ENCODE measurements at regions not wholly inside any gene's neighbourhood (a gene's known extent, or its start where the extent isn't known, plus 50 kb on each side); places are given as distances from the start of the nearest gene placed in this dataset.

DNA sequence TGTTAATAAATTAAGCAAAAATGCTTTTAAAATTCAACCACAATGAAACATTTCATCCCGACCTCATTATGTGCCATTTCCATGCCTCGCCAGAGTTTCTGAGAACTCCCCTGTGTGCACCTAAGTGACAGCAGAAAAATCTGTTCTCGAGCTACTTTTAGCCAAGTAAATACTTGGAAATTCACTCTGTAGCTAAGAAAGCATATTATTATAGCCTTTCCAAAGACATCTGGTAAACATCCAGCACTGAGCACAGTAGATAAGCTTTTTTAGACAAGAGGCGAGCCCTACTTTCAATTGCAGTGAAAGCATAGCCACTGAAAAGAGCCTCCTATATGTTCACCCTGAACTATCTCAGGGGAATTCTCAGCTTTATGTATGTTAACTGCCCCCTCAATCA is 242.8 kb upstream of the PSMD7 start:
- Histone ChIP-seq H3K36me3 (ENCODE audit: insufficient read depth, low read length) (no peaks in the 10 kb centered on the region), H3K4me2 (ENCODE audit: low read length) (no peak overlapping the region), H3K27me3 (ENCODE audit: control insufficient read depth, insufficient read depth, low read length) (no peaks in the 10 kb centered on the region), H3K4me3 (ENCODE audit: low read length) (no peak overlapping the region), H3K9me3 (replicated peaks; ENCODE audit: low read length) (no peaks in the 10 kb centered on the region), H3K9ac (ENCODE audit: low read depth, low read length) (no peak overlapping the region), H3K4me1 (ENCODE audit: control insufficient read depth, insufficient read depth, low read length) (no peaks in the 10 kb centered on the region)

DNA sequence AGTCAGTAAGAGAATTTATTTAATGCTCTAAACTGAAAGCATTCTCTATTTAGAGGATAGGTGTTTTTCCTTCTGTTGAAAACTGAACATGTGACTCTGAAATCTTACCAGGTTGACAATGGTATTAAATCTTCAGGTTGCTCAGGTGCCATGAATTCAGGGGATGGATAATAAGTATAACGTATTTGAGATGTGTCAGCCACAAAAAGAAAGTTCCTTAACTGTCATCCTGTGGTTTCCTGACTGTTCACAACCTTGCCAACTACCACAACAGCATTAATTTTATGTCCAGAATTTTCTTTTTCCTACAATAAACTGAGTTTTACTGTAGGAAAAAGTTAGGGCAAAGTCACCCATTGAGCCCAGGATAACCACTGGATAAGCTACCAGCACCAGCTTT is 243.3 kb upstream of the PSMD7 start:
- no peaks in the 10 kb centered on the region for H3K36me3 ChIP-seq (ENCODE audit: insufficient read depth, low read length)
- H3K9me3 ChIP-seq (replicated peaks; ENCODE audit: low read length), result no peaks in the 10 kb centered on the region
- no peaks in the 10 kb centered on the region for H3K27me3 ChIP-seq (ENCODE audit: control insufficient read depth, insufficient read depth, low read length)
- H3K4me2 ChIP-seq (ENCODE audit: low read length), result no peak overlapping the region
- no peak overlapping the region for H3K9ac ChIP-seq (ENCODE audit: low read depth, low read length)
- no peaks in the 10 kb centered on the region for H3K4me1 ChIP-seq (ENCODE audit: control insufficient read depth, insufficient read depth, low read length)
- no peak overlapping the region for H3K4me3 ChIP-seq (ENCODE audit: low read length)

DNA sequence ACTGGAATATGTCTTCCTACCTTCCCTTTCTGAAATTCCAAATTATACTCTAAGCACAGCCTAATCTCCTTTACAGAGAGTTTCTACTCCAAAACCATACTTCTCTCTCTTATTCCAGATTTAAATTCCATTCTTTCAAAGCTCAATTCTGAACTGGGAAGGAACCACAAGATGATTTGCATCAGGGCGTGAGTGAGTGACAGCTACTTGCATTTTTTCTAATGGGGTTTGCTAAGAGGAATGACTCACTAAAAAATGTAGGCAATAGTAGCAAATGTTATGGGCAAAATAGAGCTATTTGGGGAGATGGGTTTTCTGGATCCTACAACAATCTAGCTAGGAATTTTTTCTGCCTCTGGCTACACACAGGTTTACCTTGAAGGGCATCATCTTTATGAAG is 244.6 kb upstream of the PSMD7 start:
- no peak overlapping the region for H3K4me3 ChIP-seq (ENCODE audit: low read length)
- H3K9me3 ChIP-seq (replicated peaks; ENCODE audit: low read length), result no peaks in the 10 kb centered on the region
- H3K9ac ChIP-seq (ENCODE audit: low read depth, low read length), result no peak overlapping the region
- no peaks in the 10 kb centered on the region for H3K36me3 ChIP-seq (ENCODE audit: insufficient read depth, low read length)
- H3K4me1 ChIP-seq (ENCODE audit: control insufficient read depth, insufficient read depth, low read length), result no peaks in the 10 kb centered on the region
- no peaks in the 10 kb centered on the region for H3K27me3 ChIP-seq (ENCODE audit: control insufficient read depth, insufficient read depth, low read length)
- H3K4me2 ChIP-seq (ENCODE audit: low read length), result no peak overlapping the region

DNA sequence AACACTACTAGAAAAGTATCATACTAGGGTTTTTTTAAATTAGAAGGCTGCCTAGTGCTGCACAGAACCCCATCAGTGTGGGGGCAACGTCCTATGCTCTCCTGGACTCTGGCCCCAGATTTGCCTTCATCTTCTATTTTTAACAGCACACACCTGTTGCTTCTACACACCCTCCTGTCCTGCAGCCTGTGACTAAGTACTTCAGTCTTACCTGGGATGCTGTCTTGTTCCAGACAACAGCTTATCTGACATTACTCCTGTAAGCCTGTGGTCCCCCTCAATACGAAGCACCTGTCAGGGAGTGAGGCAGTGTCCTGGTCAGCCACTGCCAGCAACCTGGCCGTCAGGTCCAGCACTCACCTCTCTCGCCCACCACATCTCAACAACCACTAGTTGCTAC is 247.6 kb upstream of the PSMD7 start:
- H3K9me3 ChIP-seq (replicated peaks; ENCODE audit: low read length), result no peaks in the 10 kb centered on the region
- H3K27me3 ChIP-seq (ENCODE audit: control insufficient read depth, insufficient read depth, low read length), result no peaks in the 10 kb centered on the region
- no peak overlapping the region for H3K9ac ChIP-seq (ENCODE audit: low read depth, low read length)
- H3K4me1 ChIP-seq (ENCODE audit: control insufficient read depth, insufficient read depth, low read length), result no peaks in the 10 kb centered on the region
- H3K4me2 ChIP-seq (ENCODE audit: low read length), result no peak overlapping the region
- no peaks in the 10 kb centered on the region for H3K36me3 ChIP-seq (ENCODE audit: insufficient read depth, low read length)
- no peak overlapping the region for H3K4me3 ChIP-seq (ENCODE audit: low read length)

DNA sequence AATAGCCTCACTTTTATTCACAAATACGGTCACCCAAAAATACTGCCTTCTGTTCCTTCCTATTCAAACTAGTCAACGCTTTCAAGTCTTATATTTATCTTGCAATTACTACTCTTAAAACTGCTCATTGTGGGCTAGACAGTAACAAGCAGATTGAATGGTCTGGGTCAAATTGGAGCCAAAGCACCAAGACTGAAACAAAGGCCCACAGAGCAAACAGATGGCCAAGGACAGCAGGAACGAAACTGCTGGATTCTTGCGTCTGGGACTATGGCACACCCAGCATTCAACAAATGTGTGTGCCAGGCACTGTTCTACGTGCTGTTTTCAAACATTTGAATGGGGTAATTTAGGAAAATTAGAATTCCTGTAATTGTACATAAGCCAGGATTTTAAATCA is 250.1 kb upstream of the PSMD7 start:
- no peak overlapping the region for H3K4me3 ChIP-seq (ENCODE audit: low read length)
- no peak overlapping the region for H3K4me2 ChIP-seq (ENCODE audit: low read length)
- no peaks in the 10 kb centered on the region for H3K4me1 ChIP-seq (ENCODE audit: control insufficient read depth, insufficient read depth, low read length)
- no peaks in the 10 kb centered on the region for H3K27me3 ChIP-seq (ENCODE audit: control insufficient read depth, insufficient read depth, low read length)
- no peak overlapping the region for H3K9ac ChIP-seq (ENCODE audit: low read depth, low read length)
- H3K36me3 ChIP-seq (ENCODE audit: insufficient read depth, low read length), result no peaks in the 10 kb centered on the region
- no peaks in the 10 kb centered on the region for H3K9me3 ChIP-seq (replicated peaks; ENCODE audit: low read length)

DNA sequence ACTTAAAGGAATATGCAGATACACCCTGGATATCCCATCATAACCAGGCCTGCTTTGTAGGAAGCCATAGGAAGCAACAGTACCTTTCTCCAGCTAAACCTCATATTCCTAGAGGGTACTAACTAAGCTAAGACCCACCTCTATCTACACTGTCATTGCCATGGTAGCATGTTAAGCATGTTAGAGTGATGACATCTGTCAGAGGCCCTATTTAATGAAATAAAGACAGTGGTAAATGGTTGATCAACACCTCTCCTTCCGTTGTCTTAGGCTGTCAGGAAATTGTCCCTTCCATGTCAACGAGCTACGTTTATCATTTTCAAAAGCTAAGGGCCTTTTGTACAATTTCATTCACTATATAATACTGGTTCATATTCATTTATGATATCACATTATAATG is 251.1 kb upstream of the PSMD7 start:
- no peak overlapping the region for H3K4me3 ChIP-seq (ENCODE audit: low read length)
- no peaks in the 10 kb centered on the region for H3K9me3 ChIP-seq (replicated peaks; ENCODE audit: low read length)
- H3K36me3 ChIP-seq (ENCODE audit: insufficient read depth, low read length), result no peaks in the 10 kb centered on the region
- no peak overlapping the region for H3K4me2 ChIP-seq (ENCODE audit: low read length)
- no peaks in the 10 kb centered on the region for H3K4me1 ChIP-seq (ENCODE audit: control insufficient read depth, insufficient read depth, low read length)
- no peak overlapping the region for H3K9ac ChIP-seq (ENCODE audit: low read depth, low read length)
- H3K27me3 ChIP-seq (ENCODE audit: control insufficient read depth, insufficient read depth, low read length), result no peaks in the 10 kb centered on the region

DNA sequence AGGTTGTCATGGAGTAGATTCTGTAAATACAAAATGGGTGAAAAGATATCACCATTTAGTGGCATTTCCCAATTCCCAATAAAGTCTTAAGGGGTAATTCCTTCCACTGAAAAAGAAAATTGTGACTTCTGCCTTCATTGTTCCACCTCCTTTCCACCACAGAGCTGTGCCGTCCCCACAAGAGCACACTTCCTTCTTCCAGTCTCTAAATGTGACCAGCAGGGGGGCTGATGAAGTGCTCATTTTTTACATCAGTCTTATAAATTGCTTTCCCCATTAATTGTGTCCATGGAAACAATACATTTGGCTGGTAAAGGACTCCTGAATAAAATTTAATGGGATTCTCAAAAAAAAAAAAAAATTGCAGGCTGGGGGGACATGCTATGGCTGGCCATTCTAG is 260.8 kb upstream of the PSMD7 start:
- no peak overlapping the region for H3K9ac ChIP-seq (ENCODE audit: low read depth, low read length)
- H3K4me2 ChIP-seq (ENCODE audit: low read length), result no peak overlapping the region
- no peaks in the 10 kb centered on the region for H3K4me1 ChIP-seq (ENCODE audit: control insufficient read depth, insufficient read depth, low read length)
- no peak overlapping the region for H3K4me3 ChIP-seq (ENCODE audit: low read length)
- H3K36me3 ChIP-seq (ENCODE audit: insufficient read depth, low read length), result no peaks in the 10 kb centered on the region
- no peaks in the 10 kb centered on the region for H3K9me3 ChIP-seq (replicated peaks; ENCODE audit: low read length)
- H3K27me3 ChIP-seq (ENCODE audit: control insufficient read depth, insufficient read depth, low read length), result no peaks in the 10 kb centered on the region

DNA sequence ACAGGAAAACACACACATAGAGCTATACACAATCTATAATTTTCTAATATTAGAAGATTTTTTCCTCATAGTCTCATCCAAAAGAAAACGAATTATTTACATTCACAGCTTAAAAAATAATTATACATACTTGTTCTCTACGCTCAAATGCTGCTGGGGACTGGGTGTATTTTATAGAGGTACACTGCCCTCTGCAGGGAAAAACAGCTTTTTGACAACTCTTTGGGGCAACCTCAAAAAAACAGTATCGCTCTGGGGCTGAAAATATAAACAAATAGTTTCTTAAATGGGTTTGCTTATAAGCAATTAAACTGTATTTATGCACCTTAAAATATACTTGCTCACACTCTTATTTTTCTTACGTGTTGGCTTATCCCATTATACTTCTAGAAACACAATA is 261.8 kb upstream of the PSMD7 start:
- no peaks in the 10 kb centered on the region for H3K27me3 ChIP-seq (ENCODE audit: control insufficient read depth, insufficient read depth, low read length)
- H3K4me2 ChIP-seq (ENCODE audit: low read length), result no peak overlapping the region
- H3K4me3 ChIP-seq (ENCODE audit: low read length), result no peak overlapping the region
- no peak overlapping the region for H3K9ac ChIP-seq (ENCODE audit: low read depth, low read length)
- H3K36me3 ChIP-seq (ENCODE audit: insufficient read depth, low read length), result no peaks in the 10 kb centered on the region
- no peaks in the 10 kb centered on the region for H3K4me1 ChIP-seq (ENCODE audit: control insufficient read depth, insufficient read depth, low read length)
- H3K9me3 ChIP-seq (replicated peaks; ENCODE audit: low read length), result no peaks in the 10 kb centered on the region

DNA sequence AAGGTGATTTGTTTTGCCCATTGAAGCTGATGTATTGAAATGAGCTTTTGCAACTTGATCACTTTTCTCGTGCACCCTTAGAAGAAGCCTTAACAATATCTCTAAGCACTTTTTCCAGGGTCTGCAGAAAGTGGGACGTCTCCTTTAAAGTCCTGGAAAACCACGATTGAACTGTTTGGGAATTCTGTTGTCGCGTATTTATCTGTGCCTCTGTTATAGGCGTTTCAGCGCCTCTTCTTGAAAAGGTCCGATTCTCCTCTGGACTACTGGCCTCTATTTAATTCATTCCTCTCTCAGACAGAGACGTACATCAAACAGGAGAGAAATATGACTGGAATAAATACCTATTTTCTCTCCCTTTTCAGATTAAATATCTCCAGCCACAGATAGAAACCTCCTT is 262.4 kb upstream of the PSMD7 start:
- H3K9me3 ChIP-seq (replicated peaks; ENCODE audit: low read length), result no peaks in the 10 kb centered on the region
- H3K27me3 ChIP-seq (ENCODE audit: control insufficient read depth, insufficient read depth, low read length), result no peaks in the 10 kb centered on the region
- no peaks in the 10 kb centered on the region for H3K36me3 ChIP-seq (ENCODE audit: insufficient read depth, low read length)
- H3K4me1 ChIP-seq (ENCODE audit: control insufficient read depth, insufficient read depth, low read length), result no peaks in the 10 kb centered on the region
- H3K4me3 ChIP-seq (ENCODE audit: low read length), result no peak overlapping the region
- no peak overlapping the region for H3K9ac ChIP-seq (ENCODE audit: low read depth, low read length)
- H3K4me2 ChIP-seq (ENCODE audit: low read length), result no peak overlapping the region

DNA sequence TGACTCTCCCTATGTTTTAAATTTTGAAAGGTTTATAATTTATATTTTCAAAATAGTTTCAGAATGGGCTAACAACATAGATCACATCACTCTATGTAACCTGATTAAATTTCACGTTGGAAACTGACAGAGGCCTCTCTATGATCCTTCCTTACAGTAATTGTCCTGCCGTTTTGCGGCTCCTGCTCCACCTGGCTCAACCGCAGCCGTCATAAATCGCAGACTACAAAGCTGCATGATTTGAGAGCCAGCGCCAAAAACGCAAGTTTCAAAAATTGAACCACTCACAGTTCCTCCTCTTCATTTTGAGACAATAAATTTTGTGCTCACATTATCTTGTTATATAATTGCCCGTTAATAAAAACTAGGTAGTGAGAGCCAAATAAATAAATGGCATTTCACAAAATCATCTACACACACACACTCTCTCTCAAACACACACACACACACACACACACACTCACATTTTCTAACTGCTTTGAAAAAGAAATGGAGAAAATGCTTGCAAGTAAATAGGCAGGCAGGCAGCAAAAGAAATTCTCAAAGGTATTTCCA is 263.1 kb upstream of the PSMD7 start:
- no peaks in the 10 kb centered on the region for H3K36me3 ChIP-seq (ENCODE audit: insufficient read depth, low read length)
- no peaks in the 10 kb centered on the region for H3K9me3 ChIP-seq (replicated peaks; ENCODE audit: low read length)
- H3K9ac ChIP-seq (ENCODE audit: low read depth, low read length), result no peak overlapping the region
- no peaks in the 10 kb centered on the region for H3K27me3 ChIP-seq (ENCODE audit: control insufficient read depth, insufficient read depth, low read length)
- H3K4me1 ChIP-seq (ENCODE audit: control insufficient read depth, insufficient read depth, low read length), result no peaks in the 10 kb centered on the region
- no peak overlapping the region for H3K4me3 ChIP-seq (ENCODE audit: low read length)
- no peak overlapping the region for H3K4me2 ChIP-seq (ENCODE audit: low read length)

DNA sequence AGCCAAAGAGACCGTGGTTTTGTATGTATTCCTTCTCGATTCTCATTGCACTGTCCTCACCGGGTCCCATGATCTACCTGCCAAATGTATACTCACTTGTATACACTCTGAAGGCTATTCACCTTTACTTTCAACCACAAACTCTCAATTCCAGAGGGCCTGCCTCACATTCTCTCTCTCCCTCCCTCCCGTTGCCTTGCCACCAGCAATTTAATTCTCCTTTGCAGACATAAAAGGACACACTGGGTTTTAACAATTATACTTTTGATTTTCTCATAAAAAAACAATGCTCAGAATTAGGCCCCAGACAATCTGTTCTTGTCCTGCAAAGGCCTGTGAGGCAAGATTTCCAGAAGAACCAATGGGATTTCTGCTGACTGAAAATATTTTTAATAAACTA is 265.1 kb upstream of the PSMD7 start:
- no peak overlapping the region for H3K9ac ChIP-seq (ENCODE audit: low read depth, low read length)
- no peaks in the 10 kb centered on the region for H3K9me3 ChIP-seq (replicated peaks; ENCODE audit: low read length)
- H3K4me2 ChIP-seq (ENCODE audit: low read length), result no peak overlapping the region
- no peaks in the 10 kb centered on the region for H3K4me1 ChIP-seq (ENCODE audit: control insufficient read depth, insufficient read depth, low read length)
- H3K27me3 ChIP-seq (ENCODE audit: control insufficient read depth, insufficient read depth, low read length), result no peaks in the 10 kb centered on the region
- no peak overlapping the region for H3K4me3 ChIP-seq (ENCODE audit: low read length)
- H3K36me3 ChIP-seq (ENCODE audit: insufficient read depth, low read length), result no peaks in the 10 kb centered on the region

DNA sequence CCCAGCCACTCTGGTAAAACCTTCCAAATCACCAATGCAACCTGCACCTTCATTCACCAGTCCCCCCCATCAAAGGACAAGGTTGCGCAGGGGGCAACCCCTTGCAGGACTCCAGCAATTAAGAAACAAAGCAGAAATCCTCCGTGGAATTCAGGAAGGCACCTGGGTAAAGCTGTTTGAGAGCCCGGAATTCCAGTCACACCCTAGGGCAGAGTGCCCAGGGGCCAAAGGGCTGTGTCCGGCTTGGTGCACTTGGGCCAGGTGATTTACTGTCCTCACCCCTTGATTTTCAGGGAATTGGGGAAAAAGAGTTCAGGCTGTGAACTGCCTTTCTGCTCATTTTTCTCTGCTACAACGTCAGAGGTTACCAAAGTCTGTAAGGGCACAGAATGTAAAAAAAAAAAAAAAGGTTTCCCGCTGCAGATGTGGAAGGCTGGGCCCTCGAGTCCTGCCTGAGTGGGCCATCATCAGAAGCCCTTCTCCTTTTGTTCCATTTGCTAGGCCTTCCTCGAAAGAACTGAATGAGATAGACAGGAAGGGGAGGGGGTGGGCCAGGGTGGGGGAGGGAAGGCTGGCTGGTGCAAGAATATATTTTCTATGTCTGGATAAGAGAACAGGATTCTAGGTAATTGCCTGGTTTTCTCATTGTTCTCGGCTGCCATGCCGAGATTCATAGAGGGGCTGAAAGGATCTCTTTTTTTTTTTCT is 266.5 kb upstream of the PSMD7 start:
- Histone ChIP-seq H3K4me1 (ENCODE audit: control insufficient read depth, insufficient read depth, low read length) (no peaks in the 10 kb centered on the region), H3K4me3 (ENCODE audit: low read length) (no peak overlapping the region), H3K36me3 (ENCODE audit: insufficient read depth, low read length) (no peaks in the 10 kb centered on the region), H3K9me3 (replicated peaks; ENCODE audit: low read length) (no peaks in the 10 kb centered on the region), H3K27me3 (ENCODE audit: control insufficient read depth, insufficient read depth, low read length) (no peaks in the 10 kb centered on the region), H3K9ac (ENCODE audit: low read depth, low read length) (no peak overlapping the region), H3K4me2 (ENCODE audit: low read length) (no peak overlapping the region)
